GM19043 (cell line): ENCODE measurements at regions not wholly inside any gene's neighbourhood (a gene's known extent, or its start where the extent isn't known, plus 50 kb on each side); places are given as distances from the start of the nearest gene placed in this dataset.

Experiments
- ATAC-seq: cut with Tn5 transposase; IDR thresholded peaks from one replicate; pipeline ENCODE4 v1.9.1; 2021; ENCODE audit warnings: low read depth; ENCODE audit not compliant: unreplicated experiment

DNA sequence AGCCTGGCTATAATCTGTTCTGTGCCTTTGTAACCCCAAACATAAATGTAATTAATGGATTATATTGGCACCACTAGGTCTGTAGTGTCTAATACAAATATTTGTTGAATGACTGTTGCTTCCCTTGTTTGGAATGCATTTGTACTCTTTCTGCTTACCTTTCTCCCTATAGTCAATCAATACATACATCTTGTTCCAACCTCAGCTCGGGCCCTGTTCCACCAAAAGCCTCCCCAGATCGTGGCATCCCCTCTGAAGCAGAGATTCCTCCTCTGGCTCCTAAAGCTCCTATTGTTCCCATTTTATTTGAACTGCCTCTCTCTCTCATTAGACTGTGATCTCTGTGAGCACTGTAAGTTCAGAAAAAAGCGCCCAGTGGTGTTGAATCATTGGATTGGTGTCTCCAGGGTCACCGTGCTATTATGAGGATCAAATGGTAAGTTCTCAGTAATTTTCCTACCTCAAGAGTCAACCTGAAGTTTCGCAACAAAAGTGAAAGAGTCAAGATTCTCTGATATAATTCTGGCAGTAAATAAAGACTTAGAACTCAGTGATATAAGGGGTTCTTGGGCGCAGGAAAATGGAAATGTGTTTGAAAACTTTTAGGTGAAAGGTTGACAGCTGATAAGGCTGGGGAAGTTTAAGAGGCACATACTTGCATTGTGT lies 151.5 kb downstream of the KLF5 start:
- no peak for ATAC-seq

DNA sequence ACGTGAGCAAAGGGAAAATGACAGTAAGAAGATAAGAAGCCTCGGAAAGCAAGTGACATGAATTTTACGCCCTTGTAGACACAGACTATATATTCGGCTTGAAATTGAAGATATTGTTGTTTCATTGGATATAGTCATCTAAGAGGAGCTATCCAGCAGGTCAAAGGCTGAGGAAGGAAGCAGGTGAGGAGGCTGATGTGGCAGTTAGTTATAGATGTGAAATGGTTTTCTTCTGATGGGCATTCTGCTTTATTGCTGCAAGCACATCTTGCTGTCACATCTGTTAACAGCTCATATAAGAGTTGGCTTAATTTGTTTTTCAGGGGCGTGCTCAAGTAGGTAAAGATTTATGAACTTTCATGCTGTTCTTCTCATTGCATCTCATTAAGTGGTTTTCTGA lies 146.1 kb downstream of the KLF5 start:
- ATAC-seq: no peak

DNA sequence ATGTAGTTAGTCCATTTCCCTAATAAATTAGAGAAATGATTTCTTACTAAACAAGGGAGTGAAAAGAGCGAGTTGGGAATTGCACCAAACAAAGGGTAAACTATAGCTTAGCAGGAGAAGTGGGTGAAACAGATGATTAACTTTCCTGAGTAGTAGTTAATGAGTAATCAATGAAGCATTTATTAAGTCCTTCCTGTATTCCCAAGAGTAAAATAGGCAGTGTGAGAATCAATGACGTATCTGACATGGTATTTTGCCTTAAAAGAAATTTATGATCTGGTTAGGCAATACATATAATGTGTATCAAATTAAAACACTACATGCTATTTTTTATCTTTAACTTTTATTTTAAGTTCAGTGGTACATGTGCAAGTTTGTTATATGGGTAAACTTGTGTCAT lies 142.8 kb downstream of the KLF5 start:
- no peak for ATAC-seq

DNA sequence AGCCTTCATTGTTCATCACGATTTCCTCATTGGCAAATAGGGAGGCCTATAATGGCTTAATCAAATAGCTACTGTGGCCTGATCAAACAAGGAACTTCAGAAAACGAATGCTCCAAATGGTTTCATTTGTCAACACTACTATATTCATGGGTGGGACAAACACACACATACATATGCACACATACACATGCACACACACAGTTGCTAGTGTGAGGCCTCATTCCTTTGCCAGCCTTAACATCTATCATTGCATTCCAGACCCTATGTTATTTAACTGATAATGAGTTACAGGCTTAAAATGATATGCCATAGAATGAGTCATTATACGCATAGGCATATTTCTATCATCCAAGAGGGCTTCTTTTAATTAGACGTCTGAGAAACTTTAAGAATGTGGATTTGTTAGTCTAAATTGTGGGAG lies 140.2 kb downstream of the KLF5 start:
- no peak for ATAC-seq

- no peak for ATAC-seq
These were observed 136.3 kb downstream of the KLF5 start for GRCh38 chr13:73195091-73195490.

GRCh38 chr13:73194310-73194709 lies 135.5 kb downstream of the KLF5 start:
- ATAC-seq: no peak

GRCh38 chr13:73193554-73193953 lies 134.7 kb downstream of the KLF5 start:
- ATAC-seq: no peak

- no peak for ATAC-seq
These were observed 131.7 kb downstream of the KLF5 start for GRCh38 chr13:73190477-73190876.

- ATAC-seq: no peak
These were observed 131.0 kb downstream of the KLF5 start for GRCh38 chr13:73189776-73190175.

DNA sequence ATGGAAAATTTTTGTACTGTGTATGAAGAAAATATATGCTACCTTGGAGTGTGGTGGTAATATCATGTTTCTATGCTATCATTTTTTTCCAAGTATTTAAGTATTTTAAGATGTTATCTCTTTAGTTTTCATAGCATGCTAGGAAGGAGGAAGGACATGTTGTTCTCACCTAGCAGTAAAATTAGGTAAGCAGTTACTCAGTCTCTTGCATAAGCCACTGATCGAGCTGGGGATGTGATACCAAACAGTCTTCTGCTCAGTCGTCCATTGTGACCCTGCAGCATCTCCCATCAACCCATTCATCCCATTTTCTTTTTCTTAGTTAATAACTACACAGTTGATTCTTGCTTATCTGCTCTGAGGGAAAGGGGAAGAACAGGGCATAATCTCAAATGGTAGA lies 130.6 kb downstream of the KLF5 start:
- no peak for ATAC-seq

- no peak for ATAC-seq
These were observed 128.3 kb downstream of the KLF5 start for GRCh38 chr13:73187106-73187505.

DNA sequence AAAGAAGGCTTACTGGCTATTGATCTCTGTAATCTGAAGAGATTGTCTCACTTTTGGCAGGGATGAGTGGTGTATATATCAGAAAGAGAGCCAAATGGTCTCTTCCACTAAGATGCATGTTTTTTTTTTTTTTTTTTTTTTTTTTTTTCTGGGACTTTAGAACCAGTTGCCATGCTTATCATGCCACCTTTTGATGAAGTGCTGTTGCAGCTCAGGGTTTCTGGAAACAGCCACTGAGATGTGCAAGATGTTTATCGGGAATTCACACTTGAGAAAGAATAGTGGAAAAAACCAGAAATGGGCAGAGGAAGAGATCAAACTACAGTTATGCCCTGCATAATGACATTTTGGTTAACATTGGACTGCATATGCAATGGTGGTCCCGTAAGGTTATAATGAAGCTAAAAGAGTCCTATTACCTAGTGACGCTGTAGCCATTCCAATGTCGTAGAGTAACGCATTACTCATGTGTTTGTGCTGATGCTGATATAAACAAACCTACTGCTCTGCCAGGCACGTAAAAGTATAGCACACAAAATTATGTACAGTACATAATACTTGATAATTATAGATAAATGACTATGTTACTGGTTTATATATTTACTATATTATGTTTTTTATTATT lies 121.0 kb downstream of the KLF5 start:
- ATAC-seq: no peak

GRCh38 chr13:73177916-73178565 lies 119.2 kb downstream of the KLF5 start:
- no peak for ATAC-seq

GRCh38 chr13:73177017-73177416 lies 118.2 kb downstream of the KLF5 start:
- no peak for ATAC-seq

DNA sequence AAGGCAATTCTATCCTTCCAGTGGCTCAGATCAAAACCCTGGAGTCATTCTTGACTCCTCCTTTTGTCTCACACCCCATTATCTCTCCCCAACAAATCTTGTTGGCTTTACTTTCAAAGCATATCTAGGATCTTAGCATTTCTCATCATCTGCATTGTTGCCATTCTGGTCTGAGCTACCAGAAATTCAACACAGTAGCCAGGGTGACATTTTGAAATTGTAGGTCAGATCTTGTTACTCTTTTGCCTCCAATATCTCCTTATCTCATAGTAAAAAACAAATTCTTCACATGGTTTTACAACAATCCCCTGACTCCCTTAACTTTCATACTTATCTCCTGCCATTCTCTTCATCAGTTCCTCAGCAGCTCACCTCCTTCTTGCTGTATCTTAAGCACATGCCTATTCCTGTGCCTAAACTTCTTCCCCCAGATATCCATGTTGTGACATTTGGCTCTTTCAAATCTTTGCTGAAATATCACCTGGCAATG lies 115.8 kb downstream of the KLF5 start:
- ATAC-seq: no peak

DNA sequence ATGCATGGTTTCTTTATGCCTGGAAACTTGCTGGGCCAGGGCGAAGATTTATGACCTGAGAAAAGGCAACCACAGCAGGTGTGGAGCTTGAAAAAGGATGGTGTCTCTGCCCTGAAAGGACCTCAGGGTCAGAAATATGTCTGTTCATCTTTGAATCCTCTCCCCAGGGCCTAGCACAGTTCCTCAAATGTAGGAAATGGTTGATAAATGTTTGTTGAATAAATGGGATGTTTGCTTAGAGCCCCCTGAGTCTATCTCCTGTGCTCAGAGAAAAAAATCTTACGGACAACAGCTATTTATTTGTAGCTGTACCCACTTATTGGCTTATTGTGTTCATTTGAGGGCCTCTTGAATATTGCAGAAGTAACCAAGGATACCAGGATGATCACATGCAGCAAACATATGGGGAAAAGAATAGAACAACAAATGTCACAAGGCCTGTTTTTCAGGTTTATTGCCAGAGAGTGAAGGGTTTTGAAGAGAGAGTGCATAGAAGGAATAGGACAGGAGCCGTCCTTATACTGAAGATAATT lies 114.5 kb downstream of the KLF5 start:
- ATAC-seq: no peak

DNA sequence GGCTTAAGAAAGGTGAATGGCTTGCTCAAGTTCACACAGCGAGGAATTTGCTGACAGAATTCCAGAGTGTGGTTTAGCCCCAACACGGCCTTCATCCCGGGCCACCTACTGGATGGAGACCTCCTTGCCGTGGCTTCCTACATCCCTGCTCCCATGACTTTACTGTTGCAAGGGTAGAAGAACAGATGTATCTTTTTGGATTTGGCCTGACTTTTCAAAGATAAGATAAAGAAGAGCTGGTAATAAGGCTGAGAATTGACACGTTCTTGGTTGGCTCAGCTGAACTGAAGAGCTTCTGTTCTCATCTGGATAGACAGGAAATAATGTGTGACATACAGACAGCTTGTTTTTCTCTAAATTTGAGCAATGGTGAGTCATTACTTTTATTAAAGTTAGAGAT lies 113.1 kb downstream of the KLF5 start:
- ATAC-seq: no peak

DNA sequence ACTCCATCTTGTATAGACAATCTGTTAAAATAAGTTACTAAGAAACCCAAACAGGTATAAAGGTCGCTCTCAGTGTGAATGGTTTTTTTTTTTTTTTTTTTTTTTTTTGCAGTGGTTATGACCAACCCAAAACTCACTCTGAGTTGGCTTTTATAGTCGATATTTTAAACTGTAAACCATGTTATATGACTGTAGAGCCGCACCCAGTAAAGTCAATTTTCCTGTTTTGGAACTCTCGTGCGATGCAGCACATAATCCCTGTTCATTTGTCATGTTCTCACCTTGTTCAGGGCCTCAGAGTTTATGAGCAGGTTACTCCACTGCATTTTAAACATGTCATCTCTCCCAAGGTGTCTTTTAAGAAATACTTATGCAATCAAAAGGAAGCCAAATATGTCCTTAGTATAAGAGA lies 112.5 kb downstream of the KLF5 start:
- no peak for ATAC-seq

- no peak for ATAC-seq
These were observed 111.2 kb downstream of the KLF5 start for GRCh38 chr13:73169971-73170370.

DNA sequence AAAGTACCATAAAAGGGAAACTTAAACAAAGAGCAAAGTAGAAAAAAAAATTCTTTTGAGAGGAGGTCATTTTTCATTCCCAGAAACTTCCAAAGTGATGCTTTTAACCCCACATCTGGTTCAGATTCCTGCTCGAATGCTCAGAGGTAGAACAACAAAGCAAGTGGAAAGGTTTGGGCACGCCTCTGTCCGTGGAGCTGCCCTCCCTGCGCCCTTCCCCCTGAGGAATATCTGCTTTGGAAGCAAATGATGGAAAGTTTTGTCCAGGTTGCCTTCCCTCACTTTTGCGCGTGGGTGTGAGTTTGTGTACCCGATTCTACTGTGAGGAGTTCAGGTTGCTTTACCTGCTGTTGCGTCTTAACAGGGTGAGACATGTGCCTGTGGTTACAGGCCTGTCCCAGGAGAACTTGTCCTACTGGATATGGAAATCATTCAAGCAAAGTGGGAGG lies 110.2 kb downstream of the KLF5 start:
- ATAC-seq: no peak

GRCh38 chr13:73168226-73168952 lies 109.6 kb downstream of the KLF5 start:
- no peak for ATAC-seq
